HEK293 (cell line): ENCODE measurements at regions not wholly inside any gene's neighbourhood (a gene's known extent, or its start where the extent isn't known, plus 50 kb on each side); places are given as distances from the start of the nearest gene placed in this dataset.

Experiments used
- KLF17 ChIP-seq: fragments of 450-650 bp; formaldehyde crosslinking; IDR thresholded peaks from 2 replicates; pipeline ENCODE4 v1.5.1; 2016; ENCODE audit warnings: missing biosample characterization, missing genetic modification characterization
- SCRT2 ChIP-seq: fragments of 450-650 bp; formaldehyde crosslinking; IDR thresholded peaks from 2 replicates; pipeline ENCODE4 v1.5.1; 2016; ENCODE audit warnings: missing biosample characterization, missing genetic modification characterization
- ZBTB1 ChIP-seq: fragments of 450-650 bp; formaldehyde crosslinking; IDR thresholded peaks from 2 replicates; pipeline ENCODE4 v1.5.1; 2016; ENCODE audit warnings: missing biosample characterization, missing genetic modification characterization
- ZBTB10 ChIP-seq: fragments of 450-650 bp; formaldehyde crosslinking; IDR thresholded peaks from 2 replicates; pipeline ENCODE4 v1.5.1; 2016; ENCODE audit warnings: missing biosample characterization, missing genetic modification characterization
- ZBTB20 ChIP-seq: fragments of 450-650 bp; formaldehyde crosslinking; IDR thresholded peaks from 2 replicates; pipeline ENCODE4 v1.5.1; 2016; ENCODE audit warnings: missing biosample characterization, missing genetic modification characterization
- ZNF146 ChIP-seq: fragments of 450-650 bp; formaldehyde crosslinking; IDR thresholded peaks from 2 replicates; pipeline ENCODE4 v1.5.1; 2016; ENCODE audit warnings: missing biosample characterization, missing genetic modification characterization
- ZNF175 ChIP-seq: fragments of 450-650 bp; formaldehyde crosslinking; IDR thresholded peaks from 2 replicates; pipeline ENCODE4 v1.5.1; 2016; ENCODE audit warnings: missing biosample characterization, missing genetic modification characterization
- ZNF274 ChIP-seq, 2 experiments: fragments of 200-500 bp in 1 of 2; fragments of 450-650 bp in 1 of 2; sonication (Bioruptor generic) in 1 of 2; formaldehyde crosslinking in 1 of 2; IDR thresholded peaks; 2 replicates each; pipeline versions ENCODE4 v1.5.1 to v1.6.1; 2014 to 2016; ENCODE audit warnings: borderline replicate concordance in 1 of 2, inconsistent platforms in 1 of 2, low read length in 1 of 2, missing biosample characterization in 1 of 2, missing genetic modification characterization in 1 of 2
- ZNF621 ChIP-seq: fragments of 450-650 bp; formaldehyde crosslinking; IDR thresholded peaks from 2 replicates; pipeline ENCODE4 v1.5.1; 2017; ENCODE audit warnings: missing biosample characterization, missing genetic modification characterization
- TF ChIP-seq, protein P1 (sequence below): fragments of 450-650 bp; formaldehyde crosslinking; IDR thresholded peaks from 2 replicates; pipeline ENCODE4 v1.5.1; 2016; ENCODE audit warnings: missing biosample characterization, missing genetic modification characterization
- TF ChIP-seq, protein P2 (sequence below): fragments of 450-650 bp; formaldehyde crosslinking; IDR thresholded peaks from 2 replicates; pipeline ENCODE4 v1.5.1; 2016; ENCODE audit warnings: missing biosample characterization, missing genetic modification characterization
- TF ChIP-seq, protein P3 (sequence below): fragments of 450-650 bp; formaldehyde crosslinking; IDR thresholded peaks from 2 replicates; pipeline ENCODE4 v1.5.1; 2016; ENCODE audit warnings: missing biosample characterization, missing genetic modification characterization, low read depth

- TF ChIP-seq, protein P1, sequence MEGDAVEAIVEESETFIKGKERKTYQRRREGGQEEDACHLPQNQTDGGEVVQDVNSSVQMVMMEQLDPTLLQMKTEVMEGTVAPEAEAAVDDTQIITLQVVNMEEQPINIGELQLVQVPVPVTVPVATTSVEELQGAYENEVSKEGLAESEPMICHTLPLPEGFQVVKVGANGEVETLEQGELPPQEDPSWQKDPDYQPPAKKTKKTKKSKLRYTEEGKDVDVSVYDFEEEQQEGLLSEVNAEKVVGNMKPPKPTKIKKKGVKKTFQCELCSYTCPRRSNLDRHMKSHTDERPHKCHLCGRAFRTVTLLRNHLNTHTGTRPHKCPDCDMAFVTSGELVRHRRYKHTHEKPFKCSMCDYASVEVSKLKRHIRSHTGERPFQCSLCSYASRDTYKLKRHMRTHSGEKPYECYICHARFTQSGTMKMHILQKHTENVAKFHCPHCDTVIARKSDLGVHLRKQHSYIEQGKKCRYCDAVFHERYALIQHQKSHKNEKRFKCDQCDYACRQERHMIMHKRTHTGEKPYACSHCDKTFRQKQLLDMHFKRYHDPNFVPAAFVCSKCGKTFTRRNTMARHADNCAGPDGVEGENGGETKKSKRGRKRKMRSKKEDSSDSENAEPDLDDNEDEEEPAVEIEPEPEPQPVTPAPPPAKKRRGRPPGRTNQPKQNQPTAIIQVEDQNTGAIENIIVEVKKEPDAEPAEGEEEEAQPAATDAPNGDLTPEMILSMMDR = no peak
- TF ChIP-seq, protein P2, sequence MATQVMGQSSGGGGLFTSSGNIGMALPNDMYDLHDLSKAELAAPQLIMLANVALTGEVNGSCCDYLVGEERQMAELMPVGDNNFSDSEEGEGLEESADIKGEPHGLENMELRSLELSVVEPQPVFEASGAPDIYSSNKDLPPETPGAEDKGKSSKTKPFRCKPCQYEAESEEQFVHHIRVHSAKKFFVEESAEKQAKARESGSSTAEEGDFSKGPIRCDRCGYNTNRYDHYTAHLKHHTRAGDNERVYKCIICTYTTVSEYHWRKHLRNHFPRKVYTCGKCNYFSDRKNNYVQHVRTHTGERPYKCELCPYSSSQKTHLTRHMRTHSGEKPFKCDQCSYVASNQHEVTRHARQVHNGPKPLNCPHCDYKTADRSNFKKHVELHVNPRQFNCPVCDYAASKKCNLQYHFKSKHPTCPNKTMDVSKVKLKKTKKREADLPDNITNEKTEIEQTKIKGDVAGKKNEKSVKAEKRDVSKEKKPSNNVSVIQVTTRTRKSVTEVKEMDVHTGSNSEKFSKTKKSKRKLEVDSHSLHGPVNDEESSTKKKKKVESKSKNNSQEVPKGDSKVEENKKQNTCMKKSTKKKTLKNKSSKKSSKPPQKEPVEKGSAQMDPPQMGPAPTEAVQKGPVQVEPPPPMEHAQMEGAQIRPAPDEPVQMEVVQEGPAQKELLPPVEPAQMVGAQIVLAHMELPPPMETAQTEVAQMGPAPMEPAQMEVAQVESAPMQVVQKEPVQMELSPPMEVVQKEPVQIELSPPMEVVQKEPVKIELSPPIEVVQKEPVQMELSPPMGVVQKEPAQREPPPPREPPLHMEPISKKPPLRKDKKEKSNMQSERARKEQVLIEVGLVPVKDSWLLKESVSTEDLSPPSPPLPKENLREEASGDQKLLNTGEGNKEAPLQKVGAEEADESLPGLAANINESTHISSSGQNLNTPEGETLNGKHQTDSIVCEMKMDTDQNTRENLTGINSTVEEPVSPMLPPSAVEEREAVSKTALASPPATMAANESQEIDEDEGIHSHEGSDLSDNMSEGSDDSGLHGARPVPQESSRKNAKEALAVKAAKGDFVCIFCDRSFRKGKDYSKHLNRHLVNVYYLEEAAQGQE (tag by site-specific recombination) = no peak
- TF ChIP-seq ZBTB10 (tag by site-specific recombination) = no peak
- TF ChIP-seq ZNF274 (IDR thresholded peaks at IDR 0.05; ENCODE audit: low read length) = no peak
- TF ChIP-seq ZNF274 (tag by site-specific recombination; IDR thresholded peaks at IDR 0.05; ENCODE audit: borderline replicate concordance) = no peak
- TF ChIP-seq ZNF175 (tag by site-specific recombination) = no peak
- no peak for TF ChIP-seq ZNF621 (tag by site-specific recombination)
- TF ChIP-seq ZBTB20 (tag by site-specific recombination) = no peak
- no peak for TF ChIP-seq ZBTB1 (tag by site-specific recombination)
- TF ChIP-seq SCRT2 (tag by site-specific recombination) = no peak
- no peak for TF ChIP-seq ZNF146 (tag by site-specific recombination)
- TF ChIP-seq KLF17 (tag by site-specific recombination) = no peak
- TF ChIP-seq, protein P3, sequence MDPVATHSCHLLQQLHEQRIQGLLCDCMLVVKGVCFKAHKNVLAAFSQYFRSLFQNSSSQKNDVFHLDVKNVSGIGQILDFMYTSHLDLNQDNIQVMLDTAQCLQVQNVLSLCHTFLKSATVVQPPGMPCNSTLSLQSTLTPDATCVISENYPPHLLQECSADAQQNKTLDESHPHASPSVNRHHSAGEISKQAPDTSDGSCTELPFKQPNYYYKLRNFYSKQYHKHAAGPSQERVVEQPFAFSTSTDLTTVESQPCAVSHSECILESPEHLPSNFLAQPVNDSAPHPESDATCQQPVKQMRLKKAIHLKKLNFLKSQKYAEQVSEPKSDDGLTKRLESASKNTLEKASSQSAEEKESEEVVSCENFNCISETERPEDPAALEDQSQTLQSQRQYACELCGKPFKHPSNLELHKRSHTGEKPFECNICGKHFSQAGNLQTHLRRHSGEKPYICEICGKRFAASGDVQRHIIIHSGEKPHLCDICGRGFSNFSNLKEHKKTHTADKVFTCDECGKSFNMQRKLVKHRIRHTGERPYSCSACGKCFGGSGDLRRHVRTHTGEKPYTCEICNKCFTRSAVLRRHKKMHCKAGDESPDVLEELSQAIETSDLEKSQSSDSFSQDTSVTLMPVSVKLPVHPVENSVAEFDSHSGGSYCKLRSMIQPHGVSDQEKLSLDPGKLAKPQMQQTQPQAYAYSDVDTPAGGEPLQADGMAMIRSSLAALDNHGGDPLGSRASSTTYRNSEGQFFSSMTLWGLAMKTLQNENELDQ = no peak
These were observed 554.3 kb upstream of the TENM3 start for GRCh38 chr4:181688872-181689271.
